OCI-LY7 (cell line): ENCODE measurements at regions not wholly inside any gene's neighbourhood (a gene's known extent, or its start where the extent isn't known, plus 50 kb on each side); places are given as distances from the start of the nearest gene placed in this dataset.

Experiments
- EZH2phosphoT487 ChIP-seq: fragments of 200-600 bp; sonication (generic); IDR thresholded peaks from 2 replicates; pipeline ENCODE4 v1.6.1; 2018; ENCODE audit warnings: low read depth, borderline replicate concordance, mild to moderate bottlenecking, mixed run types, antibody characterized with exemption, low read length, moderate library complexity, mixed read lengths
- TF ChIP-seq, protein P1 (sequence below): fragments of 200-600 bp; sonication (generic); conservative IDR thresholded peaks from 2 replicates; pipeline ENCODE4 v1.5.1; 2014; ENCODE audit warnings: mild to moderate bottlenecking, antibody characterized with exemption, low read length, moderate library complexity, mixed read lengths

- TF ChIP-seq EZH2phosphoT487, result no peak
- TF ChIP-seq, protein P1, sequence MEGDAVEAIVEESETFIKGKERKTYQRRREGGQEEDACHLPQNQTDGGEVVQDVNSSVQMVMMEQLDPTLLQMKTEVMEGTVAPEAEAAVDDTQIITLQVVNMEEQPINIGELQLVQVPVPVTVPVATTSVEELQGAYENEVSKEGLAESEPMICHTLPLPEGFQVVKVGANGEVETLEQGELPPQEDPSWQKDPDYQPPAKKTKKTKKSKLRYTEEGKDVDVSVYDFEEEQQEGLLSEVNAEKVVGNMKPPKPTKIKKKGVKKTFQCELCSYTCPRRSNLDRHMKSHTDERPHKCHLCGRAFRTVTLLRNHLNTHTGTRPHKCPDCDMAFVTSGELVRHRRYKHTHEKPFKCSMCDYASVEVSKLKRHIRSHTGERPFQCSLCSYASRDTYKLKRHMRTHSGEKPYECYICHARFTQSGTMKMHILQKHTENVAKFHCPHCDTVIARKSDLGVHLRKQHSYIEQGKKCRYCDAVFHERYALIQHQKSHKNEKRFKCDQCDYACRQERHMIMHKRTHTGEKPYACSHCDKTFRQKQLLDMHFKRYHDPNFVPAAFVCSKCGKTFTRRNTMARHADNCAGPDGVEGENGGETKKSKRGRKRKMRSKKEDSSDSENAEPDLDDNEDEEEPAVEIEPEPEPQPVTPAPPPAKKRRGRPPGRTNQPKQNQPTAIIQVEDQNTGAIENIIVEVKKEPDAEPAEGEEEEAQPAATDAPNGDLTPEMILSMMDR, result no peak
Observed at GRCh38 chr10:6704896-6705295, 124.8 kb upstream of the PRKCQ start.
